Cardiac muscle cell (in vitro differentiated cells and primary cell): ENCODE measurements at regions not wholly inside any gene's neighbourhood (a gene's known extent, or its start where the extent isn't known, plus 50 kb on each side); places are given as distances from the start of the nearest gene placed in this dataset.
"Not testable (repeated sequence)": the region's sequence is repeated elsewhere in the genome, so short reads cannot be mapped to it uniquely, and the experiment has no call there.

Experiments
- DNase-seq, 2 donors: peaks; one replicate each; pipeline versions ENCODE4 v3.0.0 to v3.0.0-alpha.2; 2010 to 2017; ENCODE audit warnings: low read depth in 1 of 2, low spot score in 1 of 2
- H3K27ac ChIP-seq: fragments of 200-600 bp; sonication (generic); 2 replicates; pipeline ENCODE4 v1.5.1; 2016
- H3K27me3 ChIP-seq: fragments of 200-600 bp; sonication (generic); 2 replicates; pipeline ENCODE4 v1.6.0; 2016; ENCODE audit warnings: control low read depth
- H3K36me3 ChIP-seq: fragments of 200-600 bp; sonication (generic); 2 replicates; pipeline ENCODE4 v1.5.1; 2016; ENCODE audit warnings: control low read depth
- H3K4me1 ChIP-seq: fragments of 200-600 bp; sonication (generic); 2 replicates; pipeline ENCODE4 v1.8.1; 2017; ENCODE audit warnings: low read depth, mild to moderate bottlenecking, mixed run types
- H3K4me3 ChIP-seq: fragments of 200-600 bp; sonication (generic); 2 replicates; pipeline ENCODE4 v1.5.1; 2016; ENCODE audit warnings: mild to moderate bottlenecking
- H3K9me3 ChIP-seq: fragments of 200-600 bp; sonication (generic); 2 replicates; pipeline ENCODE4 v1.5.1; 2017; ENCODE audit warnings: low read depth, mild to moderate bottlenecking, control low read depth
- TF ChIP-seq, protein P1 (sequence below): IDR thresholded peaks from 2 replicates; pipeline ENCODE4 v1.5.1; 2012; ENCODE audit warnings: low read depth, mild to moderate bottlenecking, low read length

DNA sequence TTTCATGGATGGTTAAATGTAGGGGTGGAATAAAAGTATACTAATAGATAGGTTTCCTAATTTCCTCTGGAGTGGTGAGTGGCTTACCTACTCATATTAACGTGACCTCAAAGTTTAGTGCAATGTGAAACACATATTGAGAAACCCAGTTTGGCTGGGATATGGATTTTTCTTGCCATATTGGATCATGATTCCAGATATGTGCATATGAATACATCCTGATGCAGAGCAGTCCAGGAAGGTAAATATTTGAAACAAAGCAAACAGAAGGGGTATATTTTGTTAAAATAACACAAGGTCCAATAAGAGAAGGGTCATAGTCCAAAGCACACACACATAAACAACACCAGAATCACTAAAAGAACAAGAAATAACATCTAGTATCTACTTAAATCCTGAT lies 608.1 kb downstream of the PKHD1 start:
- H3K9me3 ChIP-seq: no peaks in the 10 kb centered on the region

DNA sequence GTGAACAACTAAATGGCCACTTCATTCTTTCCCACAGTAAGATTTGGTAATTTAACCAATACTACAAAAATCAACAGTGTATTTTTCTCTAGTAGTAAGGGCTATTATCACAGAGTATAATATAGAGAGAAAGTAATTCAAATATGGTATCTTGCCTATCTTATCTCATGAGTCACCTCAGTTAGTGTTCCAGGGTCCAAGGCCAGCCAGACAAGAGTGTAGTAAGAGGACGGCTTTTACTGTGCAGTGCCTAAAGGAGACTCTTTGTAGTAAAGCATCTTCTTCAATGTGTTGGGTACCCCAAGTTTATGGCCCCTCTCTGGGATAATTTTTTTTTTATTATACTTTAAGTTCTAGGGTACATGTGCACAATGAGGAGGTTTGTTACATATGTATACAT lies 607.4 kb downstream of the PKHD1 start:
- Histone ChIP-seq H3K27ac (no peak overlapping the region), H3K4me1 (no peaks in the 10 kb centered on the region), H3K9me3 (no peaks in the 10 kb centered on the region), H3K4me3 (no peak overlapping the region), H3K27me3 (no peaks in the 10 kb centered on the region), H3K36me3 (no peaks in the 10 kb centered on the region)
- TF ChIP-seq, protein P1, sequence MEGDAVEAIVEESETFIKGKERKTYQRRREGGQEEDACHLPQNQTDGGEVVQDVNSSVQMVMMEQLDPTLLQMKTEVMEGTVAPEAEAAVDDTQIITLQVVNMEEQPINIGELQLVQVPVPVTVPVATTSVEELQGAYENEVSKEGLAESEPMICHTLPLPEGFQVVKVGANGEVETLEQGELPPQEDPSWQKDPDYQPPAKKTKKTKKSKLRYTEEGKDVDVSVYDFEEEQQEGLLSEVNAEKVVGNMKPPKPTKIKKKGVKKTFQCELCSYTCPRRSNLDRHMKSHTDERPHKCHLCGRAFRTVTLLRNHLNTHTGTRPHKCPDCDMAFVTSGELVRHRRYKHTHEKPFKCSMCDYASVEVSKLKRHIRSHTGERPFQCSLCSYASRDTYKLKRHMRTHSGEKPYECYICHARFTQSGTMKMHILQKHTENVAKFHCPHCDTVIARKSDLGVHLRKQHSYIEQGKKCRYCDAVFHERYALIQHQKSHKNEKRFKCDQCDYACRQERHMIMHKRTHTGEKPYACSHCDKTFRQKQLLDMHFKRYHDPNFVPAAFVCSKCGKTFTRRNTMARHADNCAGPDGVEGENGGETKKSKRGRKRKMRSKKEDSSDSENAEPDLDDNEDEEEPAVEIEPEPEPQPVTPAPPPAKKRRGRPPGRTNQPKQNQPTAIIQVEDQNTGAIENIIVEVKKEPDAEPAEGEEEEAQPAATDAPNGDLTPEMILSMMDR: no peak
- no peak for DNase-seq

More for the DNA sequence above, 608.1 kb downstream of the PKHD1 start:
- Histone ChIP-seq H3K27ac (no peak overlapping the region), H3K4me1 (no peaks in the 10 kb centered on the region), H3K27me3 (no peaks in the 10 kb centered on the region), H3K4me3 (no peak overlapping the region), H3K36me3 (no peaks in the 10 kb centered on the region)
- TF ChIP-seq, protein P1: no peak
- DNase-seq: no peak

DNA sequence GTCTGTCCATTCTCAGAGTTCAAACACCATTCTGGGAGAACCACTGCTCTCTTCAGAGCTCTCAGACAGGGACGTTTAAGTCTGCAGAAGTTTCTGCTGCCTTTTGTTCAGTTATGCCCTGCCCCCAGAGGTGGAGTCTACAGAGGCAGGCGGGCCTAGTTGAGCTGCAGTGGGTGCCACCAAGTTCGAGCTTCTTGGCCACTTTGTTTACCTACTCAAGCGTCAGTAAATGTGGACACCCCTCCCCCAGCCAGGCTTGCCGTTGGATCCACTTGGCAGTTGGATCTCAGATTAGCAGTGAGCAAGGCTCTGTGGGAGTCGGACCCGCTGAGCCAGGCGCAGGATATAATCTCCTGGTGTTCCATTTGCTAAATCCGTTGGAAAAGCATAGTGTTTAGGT lies 601.5 kb downstream of the PKHD1 start:
- H3K4me1 ChIP-seq, H3K4me3 ChIP-seq, H3K9me3 ChIP-seq, DNase-seq, H3K36me3 ChIP-seq, H3K27ac ChIP-seq, H3K27me3 ChIP-seq: not testable (repeated sequence)

DNA sequence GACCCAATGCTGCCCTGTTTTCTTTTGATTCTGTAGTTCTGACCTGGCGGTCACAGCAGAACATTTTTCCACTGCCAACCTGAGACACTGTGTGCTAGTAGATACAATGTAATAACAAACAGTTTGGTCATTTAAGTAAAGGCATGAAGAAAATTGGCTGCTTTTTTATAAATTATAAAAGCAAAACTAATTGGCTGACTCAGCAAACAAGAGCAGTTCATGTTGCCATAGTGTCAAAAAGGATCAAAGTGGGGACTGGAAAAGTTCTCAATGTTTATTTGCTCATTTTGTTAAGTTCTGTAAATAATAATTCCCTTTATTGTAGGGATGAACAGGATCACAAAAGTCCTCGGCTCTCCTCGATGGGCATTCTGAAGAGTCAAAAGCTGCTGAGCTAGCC lies 599.5 kb downstream of the PKHD1 start:
- Histone ChIP-seq H3K27ac (no peak overlapping the region), H3K27me3 (no peaks in the 10 kb centered on the region), H3K4me3 (no peak overlapping the region), H3K36me3 (no peaks in the 10 kb centered on the region), H3K9me3 (no peaks in the 10 kb centered on the region), H3K4me1 (no peaks in the 10 kb centered on the region)
- no peak for DNase-seq
- TF ChIP-seq, protein P1: no peak

DNA sequence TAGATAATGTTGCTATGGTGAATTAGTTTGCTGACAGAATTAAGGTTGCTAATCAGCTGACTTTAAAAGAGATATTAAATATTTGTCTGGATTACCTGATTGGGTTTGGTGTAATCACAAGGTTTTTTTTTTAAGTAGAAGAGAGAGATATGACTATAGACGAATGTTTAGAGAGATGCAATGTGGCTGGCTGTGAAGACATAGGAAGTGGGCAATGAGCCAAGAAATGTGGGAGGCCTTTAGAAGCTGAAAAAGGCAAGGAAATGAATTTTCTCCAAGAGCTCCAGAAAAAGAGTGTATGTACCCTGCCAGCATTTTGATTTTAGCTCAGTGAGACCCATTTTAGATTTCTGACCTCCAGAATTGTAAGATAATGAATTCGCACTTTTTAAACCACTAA lies 598.3 kb downstream of the PKHD1 start:
- Histone ChIP-seq H3K27me3 (no peaks in the 10 kb centered on the region), H3K4me1 (no peaks in the 10 kb centered on the region), H3K9me3 (no peaks in the 10 kb centered on the region), H3K27ac (no peak overlapping the region), H3K4me3 (no peak overlapping the region), H3K36me3 (no peaks in the 10 kb centered on the region)
- TF ChIP-seq, protein P1: no peak
- DNase-seq: no peak

DNA sequence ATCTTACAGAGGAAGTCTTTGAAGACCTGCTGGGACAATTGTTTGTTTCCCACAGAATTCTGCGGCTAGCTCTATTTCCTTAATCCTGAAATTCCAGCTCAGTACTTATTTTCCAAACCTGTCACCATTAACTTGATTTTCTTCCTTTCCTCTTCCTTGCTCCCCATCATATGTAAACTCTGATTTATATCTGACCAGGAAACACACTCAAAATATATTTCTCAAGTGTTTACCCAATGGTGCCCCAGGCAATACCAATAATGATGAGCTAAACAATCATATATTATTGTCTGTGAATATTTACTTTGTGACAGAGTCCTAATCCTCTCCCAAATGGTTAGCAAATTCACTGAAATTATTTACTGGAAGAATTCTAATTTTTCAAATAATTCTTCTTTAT lies 597.3 kb downstream of the PKHD1 start:
- TF ChIP-seq, protein P1: no peak
- no peak overlapping the region for H3K4me3 ChIP-seq

More for the DNA sequence above, 597.3 kb downstream of the PKHD1 start:
- H3K27me3 ChIP-seq: no peaks in the 10 kb centered on the region
- no peak for DNase-seq
- H3K4me1 ChIP-seq: peaks cover 3% of the 10 kb centered on the region
- no peaks in the 10 kb centered on the region for H3K9me3 ChIP-seq
- no peak overlapping the region for H3K27ac ChIP-seq
- H3K36me3 ChIP-seq: no peaks in the 10 kb centered on the region
